ENCODE measurements at regions not wholly inside any gene's neighbourhood (a gene's known extent, or its start where the extent isn't known, plus 50 kb on each side); places are given as distances from the start of the nearest gene placed in this dataset.

DNA sequence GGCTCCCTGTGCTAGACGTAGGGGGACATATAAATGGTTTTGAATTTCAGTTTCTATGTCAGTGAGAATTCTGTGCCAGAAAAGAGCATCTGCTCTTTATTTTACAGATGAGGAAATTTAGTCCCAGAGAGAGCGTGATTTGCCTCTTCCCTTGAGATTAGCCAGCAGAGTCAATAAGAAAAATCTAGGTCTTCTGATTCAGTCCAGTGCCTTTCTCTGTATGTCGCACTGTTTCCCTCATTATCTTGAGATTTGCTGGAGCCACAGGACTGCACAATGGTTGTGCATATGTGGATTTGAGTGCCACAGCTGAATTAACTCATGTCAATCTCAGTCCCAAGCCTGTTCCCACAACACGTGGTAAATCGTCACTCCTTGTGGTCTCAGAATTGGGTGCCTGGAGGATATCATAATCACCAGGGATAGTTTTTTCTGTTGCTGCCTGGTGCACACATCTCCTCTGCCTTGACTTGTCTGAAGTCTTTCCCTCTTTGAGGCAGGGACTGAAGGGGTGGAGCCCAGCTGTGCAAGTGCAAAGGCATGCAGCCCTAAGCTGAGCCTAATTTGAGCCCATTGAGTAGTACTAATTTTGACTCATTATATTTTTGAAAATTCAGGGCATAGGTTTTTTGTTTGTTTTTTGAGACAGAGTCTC, 276.7 kb downstream of the SOX4 start:
- no peak for TF ChIP-seq POLR2A (IDR thresholded peaks at IDR 0.05)
- TF ChIP-seq, protein P1, sequence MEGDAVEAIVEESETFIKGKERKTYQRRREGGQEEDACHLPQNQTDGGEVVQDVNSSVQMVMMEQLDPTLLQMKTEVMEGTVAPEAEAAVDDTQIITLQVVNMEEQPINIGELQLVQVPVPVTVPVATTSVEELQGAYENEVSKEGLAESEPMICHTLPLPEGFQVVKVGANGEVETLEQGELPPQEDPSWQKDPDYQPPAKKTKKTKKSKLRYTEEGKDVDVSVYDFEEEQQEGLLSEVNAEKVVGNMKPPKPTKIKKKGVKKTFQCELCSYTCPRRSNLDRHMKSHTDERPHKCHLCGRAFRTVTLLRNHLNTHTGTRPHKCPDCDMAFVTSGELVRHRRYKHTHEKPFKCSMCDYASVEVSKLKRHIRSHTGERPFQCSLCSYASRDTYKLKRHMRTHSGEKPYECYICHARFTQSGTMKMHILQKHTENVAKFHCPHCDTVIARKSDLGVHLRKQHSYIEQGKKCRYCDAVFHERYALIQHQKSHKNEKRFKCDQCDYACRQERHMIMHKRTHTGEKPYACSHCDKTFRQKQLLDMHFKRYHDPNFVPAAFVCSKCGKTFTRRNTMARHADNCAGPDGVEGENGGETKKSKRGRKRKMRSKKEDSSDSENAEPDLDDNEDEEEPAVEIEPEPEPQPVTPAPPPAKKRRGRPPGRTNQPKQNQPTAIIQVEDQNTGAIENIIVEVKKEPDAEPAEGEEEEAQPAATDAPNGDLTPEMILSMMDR (IDR thresholded peaks at IDR 0.05 in 8 of 11, conservative IDR thresholded peaks at IDR 0.05 in 3 of 11) = no peak
